ENCODE measurements at regions not wholly inside any gene's neighbourhood (a gene's known extent, or its start where the extent isn't known, plus 50 kb on each side); places are given as distances from the start of the nearest gene placed in this dataset.
A peak's percentile ranks its signal among the peaks of the same experiment; 100 is the strongest.
"Not testable (repeated sequence)": the region's sequence is repeated elsewhere in the genome, so short reads cannot be mapped to it uniquely, and the experiment has no call there.

- DNase-seq (ENCODE audit: insufficient read length, low spot score); FAIRE-seq: not testable (repeated sequence)
These were observed 103.0 kb upstream of the PABPC3 start for GRCh38 chr13:24992946-24993345.

GRCh38 chr13:24995225-24995804 is 100.6 kb upstream of the PABPC3 start:
- FAIRE-seq: peak; percentile 87
- peak; percentile 50 for DNase-seq (ENCODE audit: insufficient read length, low spot score)

GRCh38 chr13:24997367-24997967 is 98.5 kb upstream of the PABPC3 start:
- DNase-seq (ENCODE audit: insufficient read length, low spot score) (no peak), FAIRE-seq (peak; percentile 89)

- no peak for FAIRE-seq
These were observed 97.5 kb upstream of the PABPC3 start for GRCh38 chr13:24998433-24998832.

GRCh38 chr13:25001476-25002206 is 94.3 kb upstream of the PABPC3 start:
- FAIRE-seq: no peak
- DNase-seq (ENCODE audit: insufficient read length, low spot score): no peak

More at GRCh38 chr13:24998433-24998832, 97.5 kb upstream of the PABPC3 start:
- no peak for DNase-seq (ENCODE audit: insufficient read length, low spot score)

- not testable (repeated sequence) for FAIRE-seq; DNase-seq (ENCODE audit: insufficient read length, low spot score)
These were observed 93.6 kb upstream of the PABPC3 start for GRCh38 chr13:25002311-25002710.

GRCh38 chr13:25004489-25004888 is 91.4 kb upstream of the PABPC3 start:
- DNase-seq (ENCODE audit: insufficient read length, low spot score): not testable (repeated sequence)
- peak; percentile 23 for FAIRE-seq

- not testable (repeated sequence) for FAIRE-seq; DNase-seq (ENCODE audit: insufficient read length, low spot score)
These were observed 90.9 kb upstream of the PABPC3 start for GRCh38 chr13:25005050-25005497.

- not testable (repeated sequence) for FAIRE-seq; DNase-seq (ENCODE audit: insufficient read length, low spot score)
These were observed 88.5 kb upstream of the PABPC3 start for GRCh38 chr13:25007389-25007788.

GRCh38 chr13:25014398-25014973 is 81.5 kb upstream of the PABPC3 start:
- not testable (repeated sequence) for FAIRE-seq; DNase-seq (ENCODE audit: insufficient read length, low spot score)

- not testable (repeated sequence) for DNase-seq (ENCODE audit: insufficient read length, low spot score); FAIRE-seq
These were observed 78.8 kb upstream of the PABPC3 start for GRCh38 chr13:25017176-25017575.

GRCh38 chr13:25017808-25018728 is 77.9 kb upstream of the PABPC3 start:
- DNase-seq (ENCODE audit: insufficient read length, low spot score); FAIRE-seq: not testable (repeated sequence)

- FAIRE-seq (no peak), DNase-seq (ENCODE audit: insufficient read length, low spot score) (no peak)
These were observed 77.2 kb upstream of the PABPC3 start for GRCh38 chr13:25018729-25019115.

GRCh38 chr13:25019741-25020140 is 76.2 kb upstream of the PABPC3 start:
- not testable (repeated sequence) for FAIRE-seq; DNase-seq (ENCODE audit: insufficient read length, low spot score)

GRCh38 chr13:25024175-25024574 is 71.8 kb upstream of the PABPC3 start:
- FAIRE-seq (no peak), DNase-seq (ENCODE audit: insufficient read length, low spot score) (no peak)

- DNase-seq (ENCODE audit: insufficient read length, low spot score) (no peak), FAIRE-seq (no peak)
These were observed 63.8 kb upstream of the PABPC3 start for GRCh38 chr13:25032160-25032559.

- FAIRE-seq (no peak), DNase-seq (ENCODE audit: insufficient read length, low spot score) (no peak)
These were observed 61.8 kb upstream of the PABPC3 start for GRCh38 chr13:25034173-25034572.

- FAIRE-seq (peak; percentile 75), DNase-seq (ENCODE audit: insufficient read length, low spot score) (peak; percentile 24)
These were observed 58.7 kb upstream of the PABPC3 start for GRCh38 chr13:25037057-25037813.

- DNase-seq (ENCODE audit: insufficient read length, low spot score) (no peak), FAIRE-seq (no peak)
These were observed 53.6 kb upstream of the PABPC3 start for GRCh38 chr13:25042151-25042865.

Data from GM19239 (cell line).